HL-60 (cell line): ENCODE measurements at regions not wholly inside any gene's neighbourhood (a gene's known extent, or its start where the extent isn't known, plus 50 kb on each side); places are given as distances from the start of the nearest gene placed in this dataset.

Experiments
- DNase-seq, 2 experiments: peaks; one replicate each; pipeline ENCODE4 v3.0.0-alpha.2; 2010 to 2020; ENCODE audit warnings: low read depth in 1 of 2, low spot score in 1 of 2
- H3K27ac ChIP-seq: fragments of 250-450 bp; sonication (Bioruptor Pico); replicated peaks from 2 replicates; pipeline ENCODE4 v1.5.1; 2020; ENCODE audit warnings: mild to moderate bottlenecking, moderate library complexity
- H3K27me3 ChIP-seq: fragments of 250-450 bp; sonication (Bioruptor Pico); 2 replicates; pipeline ENCODE4 v1.5.1; 2021; ENCODE audit warnings: mild to moderate bottlenecking, moderate library complexity; ENCODE audit not compliant: insufficient read depth, poor library complexity, severe bottlenecking
- H3K4me3 ChIP-seq: replicated peaks from 2 replicates; pipeline ENCODE4 v1.5.1; 2011; ENCODE audit warnings: mild to moderate bottlenecking, control low read depth, low read length; ENCODE audit not compliant: insufficient read depth
- GABPA ChIP-seq: IDR thresholded peaks from 2 replicates; pipeline ENCODE4 v1.6.1; 2012; ENCODE audit warnings: low read depth
- POLR2AphosphoS5 ChIP-seq: IDR thresholded peaks from 2 replicates; pipeline ENCODE4 v1.6.1; 2012; ENCODE audit warnings: low read depth
- SPI1 ChIP-seq: IDR thresholded peaks from 2 replicates; pipeline ENCODE4 v1.6.1; 2012; ENCODE audit warnings: low read depth, mild to moderate bottlenecking, borderline replicate concordance
- TF ChIP-seq, protein P1 (sequence below): IDR thresholded peaks from 2 replicates; pipeline ENCODE4 v1.6.1; 2012; ENCODE audit warnings: low read depth; ENCODE audit not compliant: insufficient replicate concordance
- TF ChIP-seq, protein P2 (sequence below): IDR thresholded peaks from one replicate; pipeline ENCODE4 v1.5.1; 2011; ENCODE audit warnings: low read length, control low read depth, inconsistent platforms; ENCODE audit not compliant: insufficient read depth

DNA sequence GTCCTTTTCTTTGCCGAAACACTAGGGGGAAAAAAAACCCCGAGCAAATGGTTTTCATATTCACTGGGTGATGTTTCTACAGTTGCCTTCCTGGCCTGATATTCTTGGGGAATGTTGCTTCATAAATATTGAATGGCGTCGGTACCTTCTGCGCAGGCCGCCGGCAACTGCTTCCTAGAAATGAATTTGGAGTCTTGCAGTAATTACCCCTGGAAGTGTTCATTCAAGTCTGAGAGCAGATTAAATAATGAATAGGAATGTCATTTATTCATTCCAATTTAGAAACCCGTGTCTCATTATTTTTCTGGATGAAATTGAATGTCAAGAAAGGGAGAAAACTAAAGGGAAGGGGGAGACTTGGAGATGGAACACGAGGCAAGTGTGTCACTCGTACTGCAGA is 179.4 kb upstream of the KCNG1 start:
- no peak overlapping the region for H3K27ac ChIP-seq
- peaks cover 2% of the 10 kb centered on the region for H3K27me3 ChIP-seq
- DNase-seq = no peak
- no peak overlapping the region for H3K4me3 ChIP-seq
- TF ChIP-seq, protein P1, sequence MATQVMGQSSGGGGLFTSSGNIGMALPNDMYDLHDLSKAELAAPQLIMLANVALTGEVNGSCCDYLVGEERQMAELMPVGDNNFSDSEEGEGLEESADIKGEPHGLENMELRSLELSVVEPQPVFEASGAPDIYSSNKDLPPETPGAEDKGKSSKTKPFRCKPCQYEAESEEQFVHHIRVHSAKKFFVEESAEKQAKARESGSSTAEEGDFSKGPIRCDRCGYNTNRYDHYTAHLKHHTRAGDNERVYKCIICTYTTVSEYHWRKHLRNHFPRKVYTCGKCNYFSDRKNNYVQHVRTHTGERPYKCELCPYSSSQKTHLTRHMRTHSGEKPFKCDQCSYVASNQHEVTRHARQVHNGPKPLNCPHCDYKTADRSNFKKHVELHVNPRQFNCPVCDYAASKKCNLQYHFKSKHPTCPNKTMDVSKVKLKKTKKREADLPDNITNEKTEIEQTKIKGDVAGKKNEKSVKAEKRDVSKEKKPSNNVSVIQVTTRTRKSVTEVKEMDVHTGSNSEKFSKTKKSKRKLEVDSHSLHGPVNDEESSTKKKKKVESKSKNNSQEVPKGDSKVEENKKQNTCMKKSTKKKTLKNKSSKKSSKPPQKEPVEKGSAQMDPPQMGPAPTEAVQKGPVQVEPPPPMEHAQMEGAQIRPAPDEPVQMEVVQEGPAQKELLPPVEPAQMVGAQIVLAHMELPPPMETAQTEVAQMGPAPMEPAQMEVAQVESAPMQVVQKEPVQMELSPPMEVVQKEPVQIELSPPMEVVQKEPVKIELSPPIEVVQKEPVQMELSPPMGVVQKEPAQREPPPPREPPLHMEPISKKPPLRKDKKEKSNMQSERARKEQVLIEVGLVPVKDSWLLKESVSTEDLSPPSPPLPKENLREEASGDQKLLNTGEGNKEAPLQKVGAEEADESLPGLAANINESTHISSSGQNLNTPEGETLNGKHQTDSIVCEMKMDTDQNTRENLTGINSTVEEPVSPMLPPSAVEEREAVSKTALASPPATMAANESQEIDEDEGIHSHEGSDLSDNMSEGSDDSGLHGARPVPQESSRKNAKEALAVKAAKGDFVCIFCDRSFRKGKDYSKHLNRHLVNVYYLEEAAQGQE = no peak
- TF ChIP-seq GABPA (no peak), POLR2AphosphoS5 (no peak), SPI1 (no peak)
- TF ChIP-seq, protein P2, sequence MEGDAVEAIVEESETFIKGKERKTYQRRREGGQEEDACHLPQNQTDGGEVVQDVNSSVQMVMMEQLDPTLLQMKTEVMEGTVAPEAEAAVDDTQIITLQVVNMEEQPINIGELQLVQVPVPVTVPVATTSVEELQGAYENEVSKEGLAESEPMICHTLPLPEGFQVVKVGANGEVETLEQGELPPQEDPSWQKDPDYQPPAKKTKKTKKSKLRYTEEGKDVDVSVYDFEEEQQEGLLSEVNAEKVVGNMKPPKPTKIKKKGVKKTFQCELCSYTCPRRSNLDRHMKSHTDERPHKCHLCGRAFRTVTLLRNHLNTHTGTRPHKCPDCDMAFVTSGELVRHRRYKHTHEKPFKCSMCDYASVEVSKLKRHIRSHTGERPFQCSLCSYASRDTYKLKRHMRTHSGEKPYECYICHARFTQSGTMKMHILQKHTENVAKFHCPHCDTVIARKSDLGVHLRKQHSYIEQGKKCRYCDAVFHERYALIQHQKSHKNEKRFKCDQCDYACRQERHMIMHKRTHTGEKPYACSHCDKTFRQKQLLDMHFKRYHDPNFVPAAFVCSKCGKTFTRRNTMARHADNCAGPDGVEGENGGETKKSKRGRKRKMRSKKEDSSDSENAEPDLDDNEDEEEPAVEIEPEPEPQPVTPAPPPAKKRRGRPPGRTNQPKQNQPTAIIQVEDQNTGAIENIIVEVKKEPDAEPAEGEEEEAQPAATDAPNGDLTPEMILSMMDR = no peak

DNA sequence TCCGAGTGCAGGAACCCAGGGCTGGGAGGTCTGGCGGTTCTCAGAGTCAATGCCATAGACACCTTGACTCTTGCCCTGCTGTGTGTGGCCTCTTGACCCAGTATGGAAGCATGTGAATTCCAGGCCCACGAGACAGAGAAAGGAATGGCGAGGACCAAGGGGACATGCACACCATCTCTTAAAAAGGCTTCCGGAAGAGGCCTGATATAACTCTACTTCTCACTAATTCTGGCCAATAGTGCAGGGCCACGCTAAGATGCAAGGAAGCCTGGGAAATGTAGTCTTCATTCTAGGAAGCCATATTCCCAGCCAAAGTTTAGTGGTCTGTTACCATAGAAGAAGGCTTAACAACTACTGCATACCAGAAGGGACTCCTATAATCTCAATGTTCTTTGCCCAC is 177.0 kb upstream of the KCNG1 start:
- TF ChIP-seq SPI1 (no peak), GABPA (no peak), POLR2AphosphoS5 (no peak)
- TF ChIP-seq, protein P2 = no peak
- TF ChIP-seq, protein P1 = no peak
- no peak for DNase-seq

DNA sequence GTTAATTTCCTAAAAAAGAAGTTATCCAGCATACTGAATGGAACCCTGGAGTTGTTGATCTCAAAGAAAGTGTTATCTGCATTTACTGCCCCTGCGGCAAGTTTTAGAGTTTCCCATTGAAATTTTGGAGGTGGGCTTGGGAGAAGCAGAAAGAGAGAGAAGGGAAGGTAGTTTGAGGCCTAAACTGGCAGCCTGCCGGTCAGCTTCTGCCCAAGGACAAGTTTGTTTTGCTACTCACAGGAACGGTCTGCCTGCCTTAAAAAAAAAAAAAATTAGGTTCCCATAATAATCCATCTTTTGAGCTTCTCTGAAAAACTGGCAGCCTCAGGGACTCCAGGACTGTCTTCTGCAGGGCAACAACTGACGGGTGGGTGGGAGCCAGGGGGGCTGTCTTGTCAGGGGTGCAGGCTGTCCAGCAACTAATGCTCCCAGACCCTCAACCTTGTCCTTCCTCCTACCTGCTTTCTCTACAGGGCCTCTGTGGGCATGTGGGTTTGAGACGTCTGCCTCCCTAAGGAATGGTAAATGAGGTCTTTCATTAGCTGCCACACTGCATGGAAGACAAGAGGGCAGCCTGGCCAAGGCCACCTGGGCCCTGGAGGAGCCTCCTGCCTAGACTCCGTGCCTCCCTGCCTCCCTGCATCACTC is 176.1 kb upstream of the KCNG1 start:
- no peak for DNase-seq
- Histone ChIP-seq H3K27ac (no peak overlapping the region), H3K4me3 (no peak overlapping the region), H3K27me3 (no peaks in the 10 kb centered on the region)
- TF ChIP-seq SPI1 (no peak), POLR2AphosphoS5 (no peak), GABPA (no peak)
- TF ChIP-seq, protein P1 = no peak
- TF ChIP-seq, protein P2 = no peak

More for the DNA sequence above, 177.0 kb upstream of the KCNG1 start:
- Histone ChIP-seq H3K27ac (no peak overlapping the region), H3K4me3 (no peak overlapping the region), H3K27me3 (no peaks in the 10 kb centered on the region)
